ENCODE measurements at regions not wholly inside any gene's neighbourhood (a gene's known extent, or its start where the extent isn't known, plus 50 kb on each side); places are given as distances from the start of the nearest gene placed in this dataset.

DNA sequence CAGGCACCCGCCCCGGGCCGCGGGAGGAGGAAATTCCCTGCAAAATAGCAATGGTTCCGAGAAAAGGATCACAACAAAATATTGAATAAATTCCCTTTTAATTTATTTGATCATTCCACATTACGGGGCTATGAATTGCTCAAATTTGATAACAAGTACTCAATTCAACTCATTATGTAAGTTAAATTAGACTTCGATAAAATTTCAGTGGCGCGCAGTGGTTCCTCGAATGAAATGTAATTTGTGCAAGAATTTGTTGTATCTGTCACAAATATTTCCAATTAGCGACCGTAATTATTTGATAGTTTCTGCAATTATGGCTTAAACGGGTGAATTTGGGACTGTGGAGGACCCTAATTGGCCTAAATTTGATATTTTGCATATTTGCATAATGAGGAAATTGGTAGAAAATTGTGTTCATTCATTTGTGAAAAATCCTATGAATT lies 76.0 kb upstream of the TBCA start:
- peak in 1 of 9 donors; percentile 17 for DNase-seq (ENCODE audit: low read depth in 6 of 9, low spot score in 9 of 9)
- Histone ChIP-seq H3K4me3 (ENCODE audit: low read length in 2 of 2) (peak overlapping the region; percentile 46 to 48), H3K27ac (ENCODE audit: low read depth in 1 of 2, low read length in 1 of 2) (no peak overlapping the region), H3K27me3 (ENCODE audit: control insufficient read depth in 2 of 2, insufficient read depth in 1 of 2, low read length in 1 of 2) (peaks cover 22 to 36% of the 10 kb centered on the region in 2 donors), H3K36me3 (ENCODE audit: control insufficient read depth in 2 of 2, insufficient read depth in 2 of 2, low read length in 1 of 2) (no peaks in the 10 kb centered on the region), H3K9me3 (ENCODE audit: control insufficient read depth in 2 of 2, insufficient read depth in 1 of 2, low read length in 1 of 2) (peaks cover 3 to 6% of the 10 kb centered on the region in 2 donors), H3K4me1 (ENCODE audit: control insufficient read depth in 2 of 2, insufficient read depth in 2 of 2, low read length in 2 of 2) (peaks cover 2 to 5% of the 10 kb centered on the region in 2 donors)
- WGBS, result 5% methylated on average over 13 of the region's 13 CpGs

DNA sequence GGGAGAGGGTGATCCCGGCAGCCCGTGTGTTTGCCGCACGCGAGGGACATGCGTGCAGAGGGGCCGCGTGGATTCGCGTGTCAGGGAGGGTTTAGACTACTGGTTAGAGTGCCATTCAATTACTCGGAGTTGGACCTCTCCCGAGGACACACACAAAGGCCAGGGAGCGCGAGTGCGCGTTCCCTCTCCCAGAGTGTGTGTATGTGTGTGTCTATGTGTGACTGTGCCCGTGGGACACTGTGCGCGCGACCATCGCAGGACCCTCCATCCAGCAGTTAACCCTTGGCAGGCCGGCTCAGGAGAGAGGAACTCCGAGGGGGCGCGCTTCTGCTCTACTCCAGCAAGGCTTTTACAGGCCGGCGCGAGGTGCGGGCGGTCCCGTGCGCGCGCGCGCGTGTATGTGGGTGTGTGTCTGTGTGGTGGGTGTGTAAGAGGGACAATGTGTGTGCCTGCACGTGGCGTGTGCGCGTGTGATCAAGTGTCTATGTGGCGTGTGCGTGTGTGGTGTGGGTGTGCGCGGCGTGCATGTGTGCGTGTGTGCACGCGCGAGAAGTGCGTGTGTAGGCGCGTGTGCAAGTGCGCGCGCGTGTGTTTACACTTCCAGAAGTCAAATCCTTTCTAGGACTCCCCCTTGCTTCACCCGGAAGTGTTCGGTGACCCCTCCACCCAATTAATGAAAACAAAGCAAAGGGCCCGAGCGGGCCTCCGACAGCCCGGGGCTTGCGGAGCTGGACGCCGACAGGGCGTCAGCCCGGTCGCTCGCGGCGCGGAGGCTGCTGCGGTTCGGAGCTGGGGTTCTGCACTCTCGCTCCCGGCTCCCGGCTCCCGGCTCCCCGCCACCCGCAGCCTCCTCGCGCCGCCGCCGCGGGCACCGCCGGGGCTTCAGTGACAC lies 75.3 kb upstream of the TBCA start:
- WGBS, result 26% methylated on average over 89 of the region's 89 CpGs
- Histone ChIP-seq H3K27ac (ENCODE audit: low read depth in 1 of 2, low read length in 1 of 2) (no peak overlapping the region), H3K27me3 (ENCODE audit: control insufficient read depth in 2 of 2, insufficient read depth in 1 of 2, low read length in 1 of 2) (peaks cover 23 to 42% of the 10 kb centered on the region in 2 donors), H3K4me3 (ENCODE audit: low read length in 2 of 2) (peak overlapping the region; percentile 46 to 48), H3K9me3 (ENCODE audit: control insufficient read depth in 2 of 2, insufficient read depth in 1 of 2, low read length in 1 of 2) (peaks cover 3 to 6% of the 10 kb centered on the region in 2 donors), H3K36me3 (ENCODE audit: control insufficient read depth in 2 of 2, insufficient read depth in 2 of 2, low read length in 1 of 2) (no peaks in the 10 kb centered on the region), H3K4me1 (ENCODE audit: control insufficient read depth in 2 of 2, insufficient read depth in 2 of 2, low read length in 2 of 2) (peaks cover 2 to 5% of the 10 kb centered on the region in 2 donors)
- DNase-seq (ENCODE audit: low read depth in 6 of 9, low spot score in 9 of 9), result peak in 2 of 9 donors; percentile 6 to 26

DNA sequence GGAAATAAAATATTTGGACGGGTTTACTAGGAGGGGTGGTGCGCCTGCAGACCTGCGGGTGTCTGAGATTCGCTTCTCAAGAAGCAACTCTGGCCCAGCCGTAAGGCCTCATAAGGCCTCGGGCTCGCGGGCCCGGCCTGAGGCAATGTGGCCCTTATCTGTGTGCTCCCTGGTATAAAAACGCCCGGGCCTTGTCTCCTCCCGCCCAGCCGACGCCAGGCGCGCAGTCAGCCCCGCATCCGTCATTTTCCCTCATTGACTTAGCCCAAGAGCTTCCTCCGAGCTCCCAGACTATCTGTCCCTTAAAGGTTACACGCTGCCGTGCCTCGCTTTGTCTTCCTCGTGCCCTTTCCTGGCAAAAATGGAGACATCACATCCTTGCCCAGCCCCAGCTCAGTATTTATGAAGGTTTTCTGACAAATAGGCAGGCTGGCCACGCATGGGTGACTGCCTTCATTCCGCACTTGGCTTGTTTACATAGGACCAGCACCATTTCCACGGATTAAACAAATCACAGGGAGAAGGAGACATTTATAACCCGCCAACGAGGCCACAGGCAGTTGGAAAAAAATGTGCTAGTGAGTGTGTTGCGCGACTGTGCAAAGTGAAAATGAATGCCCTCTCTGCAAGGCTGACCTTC lies 74.5 kb upstream of the TBCA start:
- H3K9me3 ChIP-seq (ENCODE audit: control insufficient read depth in 2 of 2, insufficient read depth in 1 of 2, low read length in 1 of 2), result peaks cover 3 to 6% of the 10 kb centered on the region in 2 donors
- no peaks in the 10 kb centered on the region for H3K36me3 ChIP-seq (ENCODE audit: control insufficient read depth in 2 of 2, insufficient read depth in 2 of 2, low read length in 1 of 2)
- WGBS, result 80% methylated on average over 30 of the region's 30 CpGs
- peaks cover 27 to 50% of the 10 kb centered on the region in 2 donors for H3K27me3 ChIP-seq (ENCODE audit: control insufficient read depth in 2 of 2, insufficient read depth in 1 of 2, low read length in 1 of 2)
- H3K4me1 ChIP-seq (ENCODE audit: control insufficient read depth in 2 of 2, insufficient read depth in 2 of 2, low read length in 2 of 2), result peaks cover 2 to 5% of the 10 kb centered on the region in 2 donors
- no peak overlapping the region for H3K27ac ChIP-seq (ENCODE audit: low read depth in 1 of 2, low read length in 1 of 2)
- no peak for DNase-seq (ENCODE audit: low read depth in 6 of 9, low spot score in 9 of 9)
- H3K4me3 ChIP-seq (ENCODE audit: low read length in 2 of 2), result no peak overlapping the region

DNA sequence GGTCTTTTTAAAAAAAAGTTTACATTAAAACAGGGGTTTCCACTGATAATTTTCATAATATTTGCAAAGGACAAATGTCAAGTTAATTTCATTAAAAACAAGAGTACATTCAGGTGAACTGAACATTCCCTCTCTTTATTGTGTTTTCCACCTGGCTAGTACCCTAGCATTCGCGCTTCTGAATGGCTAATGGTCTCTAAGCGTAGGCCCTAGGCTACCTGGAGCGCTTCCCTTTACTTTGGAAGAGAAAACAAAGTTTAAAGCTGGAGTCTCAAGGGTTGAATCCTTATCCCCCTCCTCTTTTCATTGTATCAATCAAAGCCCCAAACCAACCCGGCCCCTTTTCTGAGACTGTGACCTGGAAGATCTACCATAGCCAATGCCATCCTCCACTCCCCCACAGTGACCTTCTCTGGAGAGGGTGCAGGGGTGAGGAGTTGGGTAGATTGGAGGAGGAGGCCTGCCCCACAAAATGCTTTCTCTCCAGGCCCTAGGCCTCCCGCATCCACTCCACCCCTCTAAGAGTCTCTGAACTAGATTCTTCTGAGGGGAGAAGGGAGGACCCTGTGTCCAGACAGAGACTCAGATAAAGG lies 73.3 kb upstream of the TBCA start:
- H3K36me3 ChIP-seq (ENCODE audit: control insufficient read depth in 2 of 2, insufficient read depth in 2 of 2, low read length in 1 of 2), result no peaks in the 10 kb centered on the region
- no peak overlapping the region for H3K4me3 ChIP-seq (ENCODE audit: low read length in 2 of 2)
- peaks cover 38 to 62% of the 10 kb centered on the region in 2 donors for H3K27me3 ChIP-seq (ENCODE audit: control insufficient read depth in 2 of 2, insufficient read depth in 1 of 2, low read length in 1 of 2)
- no peak overlapping the region for H3K27ac ChIP-seq (ENCODE audit: low read depth in 1 of 2, low read length in 1 of 2)
- WGBS, result 96% methylated on average over 6 of the region's 6 CpGs
- H3K9me3 ChIP-seq (ENCODE audit: control insufficient read depth in 2 of 2, insufficient read depth in 1 of 2, low read length in 1 of 2), result peaks cover 3 to 6% of the 10 kb centered on the region in 2 donors
- H3K4me1 ChIP-seq (ENCODE audit: control insufficient read depth in 2 of 2, insufficient read depth in 2 of 2, low read length in 2 of 2), result peaks cover 2 to 10% of the 10 kb centered on the region in 2 donors
- no peak for DNase-seq (ENCODE audit: low read depth in 6 of 9, low spot score in 9 of 9)

DNA sequence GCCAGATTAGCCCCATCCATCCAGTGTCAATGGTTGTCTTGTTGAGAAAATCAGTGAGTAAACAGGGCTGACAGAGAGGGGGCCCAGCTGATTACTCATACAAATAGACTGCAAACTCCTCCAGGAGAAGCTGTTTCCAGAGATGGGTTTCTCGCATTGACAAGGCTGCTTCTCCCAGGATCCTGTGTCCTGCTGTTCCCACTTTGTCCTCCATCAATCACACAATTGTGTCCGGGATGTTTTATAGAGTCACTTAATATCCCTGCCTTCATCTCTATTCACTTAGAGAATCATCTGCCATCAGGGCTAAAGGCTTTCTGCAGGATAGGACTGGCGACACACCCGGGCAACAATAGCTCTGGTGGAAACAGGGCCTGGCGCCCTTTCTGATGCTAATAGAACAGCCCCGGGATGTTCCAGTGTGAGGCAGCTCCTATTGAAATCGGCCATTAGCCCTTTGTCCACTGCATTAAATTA lies 71.7 kb upstream of the TBCA start:
- DNase-seq (ENCODE audit: low read depth in 6 of 9, low spot score in 9 of 9), result no peak
- no peak overlapping the region for H3K4me3 ChIP-seq (ENCODE audit: low read length in 2 of 2)
- H3K36me3 ChIP-seq (ENCODE audit: control insufficient read depth in 2 of 2, insufficient read depth in 2 of 2, low read length in 1 of 2), result no peaks in the 10 kb centered on the region
- H3K4me1 ChIP-seq (ENCODE audit: control insufficient read depth in 2 of 2, insufficient read depth in 2 of 2, low read length in 2 of 2), result peaks cover 2 to 15% of the 10 kb centered on the region in 2 donors
- 80% methylated on average over 7 of the region's 7 CpGs for WGBS
- peaks cover 49 to 76% of the 10 kb centered on the region in 2 donors for H3K27me3 ChIP-seq (ENCODE audit: control insufficient read depth in 2 of 2, insufficient read depth in 1 of 2, low read length in 1 of 2)
- peaks cover 3 to 6% of the 10 kb centered on the region in 2 donors for H3K9me3 ChIP-seq (ENCODE audit: control insufficient read depth in 2 of 2, insufficient read depth in 1 of 2, low read length in 1 of 2)
- H3K27ac ChIP-seq (ENCODE audit: low read depth in 1 of 2, low read length in 1 of 2), result no peak overlapping the region

DNA sequence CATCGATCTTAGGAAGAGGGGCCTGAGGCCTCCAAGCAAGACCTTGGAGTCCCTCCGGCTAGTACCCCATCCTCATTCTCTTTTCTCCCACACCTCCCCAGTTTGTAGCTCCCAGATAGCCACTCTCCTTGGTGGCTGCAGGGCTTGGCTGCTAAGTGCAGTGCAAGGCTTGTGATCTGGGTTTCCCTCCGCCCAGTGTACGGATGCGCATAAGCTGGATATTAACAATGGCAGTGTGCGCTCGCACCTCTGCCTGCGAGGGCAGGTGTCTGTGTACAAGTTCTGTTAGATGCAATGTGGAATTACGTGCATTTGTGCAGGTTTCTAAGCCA lies 71.0 kb upstream of the TBCA start:
- Histone ChIP-seq H3K4me1 (ENCODE audit: control insufficient read depth in 2 of 2, insufficient read depth in 2 of 2, low read length in 2 of 2) (peaks cover 2 to 15% of the 10 kb centered on the region in 2 donors), H3K36me3 (ENCODE audit: control insufficient read depth in 2 of 2, insufficient read depth in 2 of 2, low read length in 1 of 2) (no peaks in the 10 kb centered on the region), H3K27me3 (ENCODE audit: control insufficient read depth in 2 of 2, insufficient read depth in 1 of 2, low read length in 1 of 2) (peaks cover 46 to 75% of the 10 kb centered on the region in 2 donors), H3K9me3 (ENCODE audit: control insufficient read depth in 2 of 2, insufficient read depth in 1 of 2, low read length in 1 of 2) (peaks cover 3 to 6% of the 10 kb centered on the region in 2 donors), H3K27ac (ENCODE audit: low read depth in 1 of 2, low read length in 1 of 2) (no peak overlapping the region), H3K4me3 (ENCODE audit: low read length in 2 of 2) (no peak overlapping the region)
- 71% methylated on average over 9 of the region's 9 CpGs for WGBS
- no peak for DNase-seq (ENCODE audit: low read depth in 6 of 9, low spot score in 9 of 9)

DNA sequence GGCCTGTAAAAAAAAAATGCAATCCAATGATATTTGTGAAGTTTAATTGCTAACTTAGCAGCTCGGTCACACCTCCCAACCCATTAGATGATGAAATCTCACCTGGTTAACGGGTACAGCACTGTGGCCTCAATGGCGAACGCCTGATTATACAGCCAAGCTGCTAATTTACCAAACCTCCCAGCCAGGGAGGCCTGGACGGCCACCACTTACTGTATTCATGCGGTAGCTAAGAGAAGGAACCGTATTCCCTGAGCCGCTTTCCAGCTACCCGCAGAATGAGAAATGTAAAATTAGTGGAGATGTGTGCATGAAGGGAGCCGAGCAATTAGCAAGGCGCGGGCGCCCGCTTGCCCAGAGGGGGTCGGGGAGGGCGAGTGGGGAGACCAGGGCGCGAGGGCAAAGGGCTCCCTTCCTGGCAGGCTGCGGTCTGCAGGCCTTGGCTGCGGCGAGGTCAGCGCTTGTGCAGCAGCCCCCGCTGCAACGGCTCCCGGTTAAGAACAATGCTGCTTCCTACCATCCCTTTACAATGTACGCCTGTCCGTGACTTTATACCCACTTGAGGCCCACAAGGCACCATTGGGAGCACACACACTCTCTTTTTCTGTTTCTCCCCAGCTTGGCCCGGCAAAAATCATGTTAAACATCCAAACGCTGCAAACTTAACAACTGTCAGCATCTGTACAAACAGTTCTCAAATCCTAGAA lies 70.4 kb upstream of the TBCA start:
- Histone ChIP-seq H3K9me3 (ENCODE audit: control insufficient read depth in 2 of 2, insufficient read depth in 1 of 2, low read length in 1 of 2) (peaks cover 3 to 6% of the 10 kb centered on the region in 2 donors), H3K4me3 (ENCODE audit: low read length in 2 of 2) (no peak overlapping the region), H3K27ac (ENCODE audit: low read depth in 1 of 2, low read length in 1 of 2) (no peak overlapping the region), H3K27me3 (ENCODE audit: control insufficient read depth in 2 of 2, insufficient read depth in 1 of 2, low read length in 1 of 2) (peaks cover 45 to 72% of the 10 kb centered on the region in 2 donors), H3K36me3 (ENCODE audit: control insufficient read depth in 2 of 2, insufficient read depth in 2 of 2, low read length in 1 of 2) (no peaks in the 10 kb centered on the region), H3K4me1 (ENCODE audit: control insufficient read depth in 2 of 2, insufficient read depth in 2 of 2, low read length in 2 of 2) (peaks cover 0 to 15% of the 10 kb centered on the region in 2 donors)
- 65% methylated on average over 29 of the region's 29 CpGs for WGBS
- no peak for DNase-seq (ENCODE audit: low read depth in 6 of 9, low spot score in 9 of 9)

DNA sequence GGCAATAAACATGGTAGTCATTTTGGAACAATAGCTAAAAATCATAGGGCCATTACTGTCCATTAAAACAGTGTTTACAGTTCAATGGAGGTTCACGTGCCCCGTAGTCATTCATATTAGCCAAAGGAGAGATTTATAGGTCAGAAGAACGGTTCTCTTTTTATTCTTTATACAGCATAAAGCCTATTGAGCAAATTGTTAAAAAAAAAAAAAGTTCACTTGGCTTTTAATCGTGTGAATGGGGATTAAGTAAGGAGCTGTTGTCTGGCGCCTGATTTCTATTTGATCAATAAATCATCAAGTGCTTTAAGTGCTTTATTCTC lies 69.1 kb upstream of the TBCA start:
- no peaks in the 10 kb centered on the region for H3K36me3 ChIP-seq (ENCODE audit: control insufficient read depth in 2 of 2, insufficient read depth in 2 of 2, low read length in 1 of 2)
- no peaks in the 10 kb centered on the region for H3K9me3 ChIP-seq (ENCODE audit: control insufficient read depth in 2 of 2, insufficient read depth in 1 of 2, low read length in 1 of 2)
- no peak overlapping the region for H3K27ac ChIP-seq (ENCODE audit: low read depth in 1 of 2, low read length in 1 of 2)
- peaks cover 0 to 10% of the 10 kb centered on the region in 2 donors for H3K4me1 ChIP-seq (ENCODE audit: control insufficient read depth in 2 of 2, insufficient read depth in 2 of 2, low read length in 2 of 2)
- 64% methylated on average over 5 of the region's 5 CpGs for WGBS
- peaks cover 34 to 62% of the 10 kb centered on the region in 2 donors for H3K27me3 ChIP-seq (ENCODE audit: control insufficient read depth in 2 of 2, insufficient read depth in 1 of 2, low read length in 1 of 2)
- DNase-seq (ENCODE audit: low read depth in 6 of 9, low spot score in 9 of 9), result no peak
- H3K4me3 ChIP-seq (ENCODE audit: low read length in 2 of 2), result no peak overlapping the region

Data from thymus (tissue), 11 donors.